Lower leg skin (tissue), 4 donors: ENCODE measurements at regions not wholly inside any gene's neighbourhood (a gene's known extent, or its start where the extent isn't known, plus 50 kb on each side); places are given as distances from the start of the nearest gene placed in this dataset.

ENCODE experiments used
- DNase-seq, 2 donors: peaks; one replicate each; pipeline ENCODE4 v3.0.0-alpha.2; 2019; ENCODE audit warnings: low spot score in 2 of 2
- H3K4me3 ChIP-seq: fragments of 200-600 bp; sonication (generic); 2 replicates; pipeline ENCODE4 v1.5.1; 2017; ENCODE audit warnings: mild to moderate bottlenecking, low read depth; ENCODE audit not compliant: poor library complexity, severe bottlenecking
- POLR2A ChIP-seq, 2 donors: fragments of 450-650 bp; IDR thresholded peaks; one replicate each; pipeline ENCODE4 v1.6.1; 2016 to 2017; ENCODE audit warnings: antibody characterized with exemption in 2 of 2, mild to moderate bottlenecking in 1 of 2, moderate library complexity in 1 of 2
- WGBS, 2 donors: methylation state at CpG; one replicate each; pipeline ENCODE4 v1.1.5; 2018; 5-methylcytosine and 5-hydroxymethylcytosine counted together
- intact Hi-C: fragments of 100-400 bp; cut with DNase I; formaldehyde crosslinking; loops from one replicate; pipeline ENCODE4 v1.15.0; 2023; ENCODE audit warnings: low total_unique reads
- TF ChIP-seq, protein P1 (sequence below), 3 donors: fragments of 450-650 bp; IDR thresholded peaks; one replicate each; pipeline ENCODE4 v1.5.1; 2016; ENCODE audit warnings: antibody characterized with exemption in 3 of 3, mild to moderate bottlenecking in 3 of 3, moderate library complexity in 2 of 3

DNA sequence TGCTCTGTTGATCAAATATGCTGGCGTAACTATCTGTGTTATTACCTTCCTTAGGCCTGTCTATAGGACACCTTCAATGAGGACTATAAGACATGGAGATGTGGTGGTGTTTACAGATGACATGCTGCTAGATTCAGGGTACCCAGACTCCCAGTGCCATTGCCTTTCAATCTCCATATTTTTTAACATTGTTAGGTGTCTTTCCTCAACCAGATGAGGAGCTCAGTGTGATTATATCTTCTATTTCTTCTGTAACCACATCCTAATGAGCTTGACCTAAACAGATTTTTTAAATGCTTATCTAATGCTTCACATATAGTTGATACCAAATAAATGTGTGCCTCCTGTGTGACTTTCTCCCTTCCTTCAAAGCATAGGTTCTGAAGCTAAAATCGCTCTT lies 730.1 kb upstream of the NR2F2 start:
- intact Hi-C loops, result no loop called here
- H3K4me3 ChIP-seq, result no peak overlapping the region
- no peak for DNase-seq
- 89 to 93% methylated on average over 2 of the region's 2 CpGs for WGBS, 2 donors
- TF ChIP-seq POLR2A (IDR thresholded peaks at IDR 0.05), result no peak
- TF ChIP-seq, protein P1, sequence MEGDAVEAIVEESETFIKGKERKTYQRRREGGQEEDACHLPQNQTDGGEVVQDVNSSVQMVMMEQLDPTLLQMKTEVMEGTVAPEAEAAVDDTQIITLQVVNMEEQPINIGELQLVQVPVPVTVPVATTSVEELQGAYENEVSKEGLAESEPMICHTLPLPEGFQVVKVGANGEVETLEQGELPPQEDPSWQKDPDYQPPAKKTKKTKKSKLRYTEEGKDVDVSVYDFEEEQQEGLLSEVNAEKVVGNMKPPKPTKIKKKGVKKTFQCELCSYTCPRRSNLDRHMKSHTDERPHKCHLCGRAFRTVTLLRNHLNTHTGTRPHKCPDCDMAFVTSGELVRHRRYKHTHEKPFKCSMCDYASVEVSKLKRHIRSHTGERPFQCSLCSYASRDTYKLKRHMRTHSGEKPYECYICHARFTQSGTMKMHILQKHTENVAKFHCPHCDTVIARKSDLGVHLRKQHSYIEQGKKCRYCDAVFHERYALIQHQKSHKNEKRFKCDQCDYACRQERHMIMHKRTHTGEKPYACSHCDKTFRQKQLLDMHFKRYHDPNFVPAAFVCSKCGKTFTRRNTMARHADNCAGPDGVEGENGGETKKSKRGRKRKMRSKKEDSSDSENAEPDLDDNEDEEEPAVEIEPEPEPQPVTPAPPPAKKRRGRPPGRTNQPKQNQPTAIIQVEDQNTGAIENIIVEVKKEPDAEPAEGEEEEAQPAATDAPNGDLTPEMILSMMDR (IDR thresholded peaks at IDR 0.05), result no peak

DNA sequence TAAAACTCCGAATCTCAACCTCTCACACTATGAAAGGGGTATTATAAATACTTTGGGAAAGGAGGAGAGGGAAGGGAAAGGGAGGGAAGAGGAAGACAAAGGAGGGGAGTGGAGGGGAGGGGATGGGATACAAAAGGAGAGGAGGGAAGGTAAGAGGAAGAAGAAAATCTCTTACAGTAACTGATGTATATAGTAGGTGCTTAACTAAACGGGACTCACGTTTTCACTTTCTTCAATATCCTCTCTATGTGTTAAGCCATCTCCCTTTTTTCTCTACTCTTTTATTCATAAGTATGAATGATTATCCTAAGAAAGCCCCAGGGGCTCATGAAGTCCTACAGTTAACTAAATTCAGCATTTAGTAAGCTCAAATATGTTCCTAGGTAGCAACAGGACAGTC lies 729.6 kb upstream of the NR2F2 start:
- H3K4me3 ChIP-seq, result no peak overlapping the region
- TF ChIP-seq, protein P1 (IDR thresholded peaks at IDR 0.05), result no peak
- TF ChIP-seq POLR2A (IDR thresholded peaks at IDR 0.05), result no peak
- 87 to 95% methylated on average over 3 of the region's 3 CpGs for WGBS, 2 donors
- intact Hi-C loops, result no loop called here
- no peak for DNase-seq

- H3K4me3 ChIP-seq, result no peak overlapping the region
- intact Hi-C loops, result no loop called here
- WGBS, 2 donors, result 92 to 93% methylated on average over 5 of the region's 5 CpGs
- TF ChIP-seq, protein P1 (IDR thresholded peaks at IDR 0.05), result no peak
- no peak for DNase-seq
Measured at GRCh38 chr15:95601525-95601924, 729.0 kb upstream of the NR2F2 start.

- no peak for DNase-seq
- intact Hi-C loops, result no loop called here
- TF ChIP-seq, protein P1 (IDR thresholded peaks at IDR 0.05), result no peak
- TF ChIP-seq POLR2A (IDR thresholded peaks at IDR 0.05), result no peak
- no peak overlapping the region for H3K4me3 ChIP-seq
- 53 to 70% methylated on average over 8 of the region's 8 CpGs for WGBS, 2 donors
Measured at GRCh38 chr15:95603802-95604201, 726.7 kb upstream of the NR2F2 start.

- no peak overlapping the region for H3K4me3 ChIP-seq
- DNase-seq, result no peak
- WGBS, 2 donors, result 5 to 15% methylated on average over 1 of the region's 1 CpG
- TF ChIP-seq, protein P1 (IDR thresholded peaks at IDR 0.05), result no peak
- TF ChIP-seq POLR2A (IDR thresholded peaks at IDR 0.05), result no peak
- intact Hi-C loops, result no loop called here
Measured at GRCh38 chr15:95604634-95605036, 725.9 kb upstream of the NR2F2 start.

DNA sequence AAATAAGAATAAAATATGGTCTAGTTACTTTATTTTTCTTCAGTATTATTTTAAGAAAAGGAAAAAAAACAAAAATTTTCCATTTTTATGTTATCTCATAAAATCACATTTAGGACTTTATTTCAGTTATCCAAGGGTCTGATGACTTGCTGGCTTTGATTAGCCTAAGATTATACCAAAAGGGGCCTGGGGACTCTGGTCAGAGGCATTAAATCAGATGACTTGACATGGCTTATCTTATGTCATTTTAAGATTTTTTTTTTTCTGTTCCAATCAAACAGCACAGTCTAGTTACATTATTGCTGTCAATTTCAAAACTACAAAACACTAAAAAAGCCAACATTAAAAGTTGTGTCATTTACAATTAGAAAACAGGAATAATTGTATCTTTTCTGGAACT lies 725.4 kb upstream of the NR2F2 start:
- no peak for DNase-seq
- intact Hi-C loops, result no loop called here
- TF ChIP-seq POLR2A (IDR thresholded peaks at IDR 0.05), result no peak
- TF ChIP-seq, protein P1 (IDR thresholded peaks at IDR 0.05), result no peak
- no peak overlapping the region for H3K4me3 ChIP-seq
